ENCODE measurements at regions not wholly inside any gene's neighbourhood (a gene's known extent, or its start where the extent isn't known, plus 50 kb on each side); places are given as distances from the start of the nearest gene placed in this dataset.

- DNase-seq (ENCODE audit: low read depth) (no peak), FAIRE-seq (no peak)
- TF ChIP-seq, protein P1, sequence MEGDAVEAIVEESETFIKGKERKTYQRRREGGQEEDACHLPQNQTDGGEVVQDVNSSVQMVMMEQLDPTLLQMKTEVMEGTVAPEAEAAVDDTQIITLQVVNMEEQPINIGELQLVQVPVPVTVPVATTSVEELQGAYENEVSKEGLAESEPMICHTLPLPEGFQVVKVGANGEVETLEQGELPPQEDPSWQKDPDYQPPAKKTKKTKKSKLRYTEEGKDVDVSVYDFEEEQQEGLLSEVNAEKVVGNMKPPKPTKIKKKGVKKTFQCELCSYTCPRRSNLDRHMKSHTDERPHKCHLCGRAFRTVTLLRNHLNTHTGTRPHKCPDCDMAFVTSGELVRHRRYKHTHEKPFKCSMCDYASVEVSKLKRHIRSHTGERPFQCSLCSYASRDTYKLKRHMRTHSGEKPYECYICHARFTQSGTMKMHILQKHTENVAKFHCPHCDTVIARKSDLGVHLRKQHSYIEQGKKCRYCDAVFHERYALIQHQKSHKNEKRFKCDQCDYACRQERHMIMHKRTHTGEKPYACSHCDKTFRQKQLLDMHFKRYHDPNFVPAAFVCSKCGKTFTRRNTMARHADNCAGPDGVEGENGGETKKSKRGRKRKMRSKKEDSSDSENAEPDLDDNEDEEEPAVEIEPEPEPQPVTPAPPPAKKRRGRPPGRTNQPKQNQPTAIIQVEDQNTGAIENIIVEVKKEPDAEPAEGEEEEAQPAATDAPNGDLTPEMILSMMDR (IDR thresholded peaks at IDR 0.05; ENCODE audit: insufficient read depth, low read depth, low read length), result no peak
- no peak for TF ChIP-seq EZH2 (IDR thresholded peaks at IDR 0.05; ENCODE audit: insufficient read depth, low read length)
- H3K4me3 ChIP-seq (ENCODE audit: insufficient read depth, low read depth, low read length), result no peak overlapping the region
- Mint-ChIP-seq H3K27me3 (ENCODE audit: low read depth, unreplicated experiment) (peaks cover 12% of the 10 kb centered on the region), H3K4me3 (ENCODE audit: unreplicated experiment) (no peak overlapping the region), H3K27ac (ENCODE audit: unreplicated experiment) (no peak overlapping the region), H3K36me3 (ENCODE audit: low read depth, unreplicated experiment) (no peaks in the 10 kb centered on the region), H3K4me1 (ENCODE audit: low read depth, unreplicated experiment) (no peaks in the 10 kb centered on the region), H3K9me3 (ENCODE audit: unreplicated experiment) (peaks cover 7% of the 10 kb centered on the region)
- no peak overlapping the region for H3K4me2 ChIP-seq (ENCODE audit: low read length)
- H3K36me3 ChIP-seq (ENCODE audit: insufficient read depth, low read length), result no peaks in the 10 kb centered on the region
- no peak overlapping the region for H3K9ac ChIP-seq (ENCODE audit: low read length)
- H4K20me1 ChIP-seq (ENCODE audit: insufficient read depth, low read length), result no peaks in the 10 kb centered on the region
- H2AFZ ChIP-seq (ENCODE audit: low read depth, low read length), result no peak overlapping the region
- no peaks in the 10 kb centered on the region for H3K9me3 ChIP-seq (ENCODE audit: insufficient read depth, low read depth, low read length)
- H3K27ac ChIP-seq (ENCODE audit: low read depth, low read length), result no peak overlapping the region
- peaks cover 7% of the 10 kb centered on the region for H3K27me3 ChIP-seq (ENCODE audit: insufficient read depth, low read length)
- H3K79me2 ChIP-seq (ENCODE audit: insufficient read depth, low read length), result no peaks in the 10 kb centered on the region
- H3K4me1 ChIP-seq (ENCODE audit: insufficient read depth, low read length), result no peaks in the 10 kb centered on the region
Measured at GRCh38 chr19:13700621-13701020, 63.7 kb upstream of the MRI1 start.

DNA sequence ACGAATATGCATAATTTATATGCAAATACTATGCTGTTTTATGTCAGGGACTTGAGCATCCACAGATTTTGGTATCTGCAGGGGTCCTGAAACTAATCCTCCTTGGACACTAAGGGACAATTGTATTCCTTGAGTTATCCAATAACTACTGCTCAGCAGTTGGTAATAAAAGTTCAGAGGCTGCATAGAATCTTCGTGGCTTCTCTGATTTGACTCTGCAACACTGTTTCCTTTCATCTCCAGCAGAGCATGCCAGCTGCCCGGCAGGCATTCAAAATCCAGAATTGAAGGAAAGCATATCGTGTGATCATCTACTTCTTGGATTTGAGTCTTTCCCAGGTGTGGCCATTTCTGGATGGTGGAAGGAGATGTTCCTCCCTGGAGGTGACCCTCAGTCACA is 64.5 kb upstream of the MRI1 start:
- FAIRE-seq (no peak), DNase-seq (ENCODE audit: low read depth) (no peak)
- Mint-ChIP-seq H3K27me3 (ENCODE audit: low read depth, unreplicated experiment) (peaks cover 12% of the 10 kb centered on the region), H3K27ac (ENCODE audit: unreplicated experiment) (no peak overlapping the region), H3K9me3 (ENCODE audit: unreplicated experiment) (peaks cover 5% of the 10 kb centered on the region), H3K4me3 (ENCODE audit: unreplicated experiment) (no peak overlapping the region), H3K36me3 (ENCODE audit: low read depth, unreplicated experiment) (no peaks in the 10 kb centered on the region), H3K4me1 (ENCODE audit: low read depth, unreplicated experiment) (no peaks in the 10 kb centered on the region)
- no peaks in the 10 kb centered on the region for H3K4me1 ChIP-seq (ENCODE audit: insufficient read depth, low read length)
- no peak for TF ChIP-seq EZH2 (IDR thresholded peaks at IDR 0.05; ENCODE audit: insufficient read depth, low read length)
- TF ChIP-seq, protein P1 (IDR thresholded peaks at IDR 0.05; ENCODE audit: insufficient read depth, low read depth, low read length), result no peak
- no peak overlapping the region for H2AFZ ChIP-seq (ENCODE audit: low read depth, low read length)
- no peaks in the 10 kb centered on the region for H3K79me2 ChIP-seq (ENCODE audit: insufficient read depth, low read length)
- no peaks in the 10 kb centered on the region for H3K9me3 ChIP-seq (ENCODE audit: insufficient read depth, low read depth, low read length)
- no peak overlapping the region for H3K9ac ChIP-seq (ENCODE audit: low read length)
- no peaks in the 10 kb centered on the region for H3K36me3 ChIP-seq (ENCODE audit: insufficient read depth, low read length)
- H3K27me3 ChIP-seq (ENCODE audit: insufficient read depth, low read length), result peaks cover 7% of the 10 kb centered on the region
- H3K4me3 ChIP-seq (ENCODE audit: insufficient read depth, low read depth, low read length), result no peak overlapping the region
- H3K27ac ChIP-seq (ENCODE audit: low read depth, low read length), result no peak overlapping the region
- no peak overlapping the region for H3K4me2 ChIP-seq (ENCODE audit: low read length)
- H4K20me1 ChIP-seq (ENCODE audit: insufficient read depth, low read length), result no peaks in the 10 kb centered on the region

GRCh38 chr19:13696839-13697238 is 67.5 kb upstream of the MRI1 start:
- H3K9ac ChIP-seq (ENCODE audit: low read length), result no peak overlapping the region
- no peaks in the 10 kb centered on the region for H3K79me2 ChIP-seq (ENCODE audit: insufficient read depth, low read length)
- TF ChIP-seq EZH2 (IDR thresholded peaks at IDR 0.05; ENCODE audit: insufficient read depth, low read length), result no peak
- TF ChIP-seq, protein P1 (IDR thresholded peaks at IDR 0.05; ENCODE audit: insufficient read depth, low read depth, low read length), result no peak
- H2AFZ ChIP-seq (ENCODE audit: low read depth, low read length), result no peak overlapping the region
- no peak overlapping the region for H3K27ac ChIP-seq (ENCODE audit: low read depth, low read length)
- H4K20me1 ChIP-seq (ENCODE audit: insufficient read depth, low read length), result no peaks in the 10 kb centered on the region
- no peaks in the 10 kb centered on the region for H3K36me3 Mint-ChIP-seq (ENCODE audit: low read depth, unreplicated experiment)
- DNase-seq (ENCODE audit: low read depth) (no peak), FAIRE-seq (no peak)
- no peak overlapping the region for H3K4me3 Mint-ChIP-seq (ENCODE audit: unreplicated experiment)
- no peak overlapping the region for H3K4me2 ChIP-seq (ENCODE audit: low read length)
- peaks cover 3% of the 10 kb centered on the region for H3K9me3 Mint-ChIP-seq (ENCODE audit: unreplicated experiment)
- no peaks in the 10 kb centered on the region for H3K4me1 Mint-ChIP-seq (ENCODE audit: low read depth, unreplicated experiment)
- H3K27ac Mint-ChIP-seq (ENCODE audit: unreplicated experiment), result no peak overlapping the region
- no peaks in the 10 kb centered on the region for H3K36me3 ChIP-seq (ENCODE audit: insufficient read depth, low read length)
- peaks cover 9% of the 10 kb centered on the region for H3K4me1 ChIP-seq (ENCODE audit: insufficient read depth, low read length)
- peaks cover 29% of the 10 kb centered on the region for H3K27me3 Mint-ChIP-seq (ENCODE audit: low read depth, unreplicated experiment)
- no peaks in the 10 kb centered on the region for H3K9me3 ChIP-seq (ENCODE audit: insufficient read depth, low read depth, low read length)
- H3K27me3 ChIP-seq (ENCODE audit: insufficient read depth, low read length), result peaks cover 7% of the 10 kb centered on the region
- H3K4me3 ChIP-seq (ENCODE audit: insufficient read depth, low read depth, low read length), result no peak overlapping the region
